GM21529 (cell line): ENCODE measurements at regions not wholly inside any gene's neighbourhood (a gene's known extent, or its start where the extent isn't known, plus 50 kb on each side); places are given as distances from the start of the nearest gene placed in this dataset.
"Not testable (repeated sequence)": the region's sequence is repeated elsewhere in the genome, so short reads cannot be mapped to it uniquely, and the experiment has no call there.

ENCODE experiments used
- ATAC-seq: cut with Tn5 transposase; IDR thresholded peaks from one replicate; pipeline ENCODE4 v1.9.1; 2021; ENCODE audit not compliant: unreplicated experiment

- no peak for ATAC-seq
Measured at GRCh38 chr6:72530750-72531149, 91.1 kb upstream of the KCNQ5 start.

- no peak for ATAC-seq
Measured at GRCh38 chr6:72533606-72534005, 88.3 kb upstream of the KCNQ5 start.

DNA sequence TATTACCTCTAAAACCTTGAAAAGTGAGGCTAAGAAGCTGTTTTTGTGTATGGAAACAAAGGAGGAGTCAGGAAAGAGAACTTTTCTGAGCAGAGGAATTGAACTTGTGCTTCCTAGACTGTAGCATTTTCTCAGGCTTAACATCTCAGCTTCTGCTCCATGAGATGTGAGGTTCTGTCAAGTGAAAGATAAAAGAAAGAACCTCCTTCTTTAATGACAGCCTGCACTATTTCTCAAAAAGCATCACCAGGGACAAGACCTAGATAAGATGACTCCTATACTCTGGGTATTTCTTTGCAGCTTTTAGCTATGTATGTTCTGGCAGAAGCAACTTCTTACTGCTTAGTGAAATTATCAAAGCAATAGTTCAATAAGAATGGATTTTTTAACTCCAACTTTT is 87.6 kb upstream of the KCNQ5 start:
- ATAC-seq, result no peak

DNA sequence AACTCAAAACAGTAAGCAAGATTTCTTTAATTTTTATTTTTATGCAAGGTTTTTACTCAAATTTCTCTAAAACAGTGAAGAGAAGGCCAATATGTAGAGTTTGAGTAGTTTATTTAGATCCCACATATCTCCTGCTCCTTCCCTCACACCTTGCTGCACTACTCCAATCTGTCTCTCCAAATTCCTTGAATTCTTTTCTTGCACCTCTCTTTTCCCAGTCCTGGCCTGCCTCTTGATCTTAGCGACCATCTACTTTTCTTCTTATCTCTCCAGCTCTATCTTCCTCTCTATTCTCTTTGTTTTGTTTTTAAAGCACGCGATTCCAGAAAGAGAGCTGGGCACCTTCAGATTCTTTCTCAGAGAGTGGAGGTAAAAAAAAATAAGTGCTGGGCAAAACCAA is 86.7 kb upstream of the KCNQ5 start:
- no peak for ATAC-seq

DNA sequence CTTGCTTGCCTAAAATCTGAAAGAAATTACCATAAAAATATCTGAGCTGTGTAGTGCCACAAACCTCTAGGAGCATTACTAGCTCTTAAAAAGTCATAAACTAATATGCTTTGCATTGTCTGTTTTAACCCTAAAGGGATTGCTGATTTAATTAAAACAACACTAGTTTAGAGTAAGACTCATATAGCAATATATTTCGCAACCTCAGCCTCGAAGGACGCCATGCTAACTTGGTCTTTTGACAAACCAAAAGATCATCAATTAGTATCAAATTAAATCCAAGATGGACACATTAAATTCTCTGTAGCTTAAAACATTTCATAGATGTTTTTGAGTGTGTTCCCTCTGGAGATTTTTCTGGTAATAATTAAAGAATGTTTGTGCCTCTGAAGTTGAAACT is 74.8 kb upstream of the KCNQ5 start:
- no peak for ATAC-seq

DNA sequence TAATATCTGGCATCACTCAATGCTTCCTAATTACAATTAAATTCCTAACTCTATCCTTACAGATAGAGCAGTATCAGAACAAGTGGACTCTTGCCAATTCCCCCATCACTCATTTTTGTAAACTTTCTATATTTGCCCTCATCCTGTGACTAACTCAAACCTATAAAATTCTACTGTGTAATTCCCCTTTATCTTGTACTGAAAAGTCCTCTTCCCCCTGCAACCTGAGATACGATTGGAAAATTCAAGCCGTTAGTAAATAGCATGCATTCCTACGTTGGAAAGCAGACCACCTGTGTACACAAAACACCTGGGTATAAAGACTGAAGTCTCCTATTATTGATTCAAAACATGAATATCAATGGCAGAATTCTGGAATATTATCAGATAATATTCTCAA is 70.4 kb upstream of the KCNQ5 start:
- ATAC-seq, result no peak

GRCh38 chr6:72552938-72553337 is 68.9 kb upstream of the KCNQ5 start:
- ATAC-seq, result no peak

DNA sequence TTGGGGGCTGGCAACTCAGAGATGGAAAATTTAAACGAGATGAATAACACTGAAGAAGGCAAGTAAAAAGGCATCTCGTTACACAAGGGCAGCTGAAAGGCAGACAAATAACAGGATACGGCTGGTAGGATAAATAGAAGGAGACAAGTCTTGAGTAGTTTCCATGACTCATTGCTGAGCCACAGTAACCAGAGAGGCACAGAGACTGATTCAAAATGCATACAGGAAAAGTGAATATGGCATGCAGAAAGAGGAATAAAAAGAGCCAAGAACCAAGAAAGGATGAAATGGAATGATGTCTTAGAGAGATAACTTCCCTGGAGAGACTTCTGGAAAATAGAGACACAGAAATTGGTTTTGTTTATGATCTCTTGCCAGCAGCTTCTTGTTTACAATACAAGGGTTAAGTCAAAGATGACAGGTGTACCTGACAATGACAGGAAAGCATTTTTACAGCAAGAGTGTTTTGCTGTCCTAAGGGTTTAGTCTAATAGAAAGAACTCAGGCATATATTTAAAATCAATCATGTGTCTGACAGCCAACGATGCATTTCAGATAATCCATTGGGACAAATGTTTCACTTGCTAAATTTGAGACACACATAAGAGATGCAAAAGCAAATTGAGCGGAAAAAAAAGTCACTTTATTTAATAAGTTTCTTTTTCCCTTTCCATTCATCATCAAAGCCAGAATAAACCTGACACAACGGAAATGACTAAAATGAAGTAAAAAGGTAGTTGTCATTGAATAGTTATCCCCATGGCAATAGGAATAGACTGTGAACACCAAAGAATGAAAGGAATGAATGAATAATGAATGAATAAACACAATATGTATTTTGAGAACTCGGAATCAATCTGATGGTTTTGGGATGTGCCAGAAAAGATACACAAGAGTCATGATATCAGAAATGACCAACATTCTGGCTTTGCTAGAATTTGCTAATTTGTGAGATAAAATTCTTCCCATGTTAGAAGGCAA is 68.0 kb upstream of the KCNQ5 start:
- ATAC-seq, result no peak

DNA sequence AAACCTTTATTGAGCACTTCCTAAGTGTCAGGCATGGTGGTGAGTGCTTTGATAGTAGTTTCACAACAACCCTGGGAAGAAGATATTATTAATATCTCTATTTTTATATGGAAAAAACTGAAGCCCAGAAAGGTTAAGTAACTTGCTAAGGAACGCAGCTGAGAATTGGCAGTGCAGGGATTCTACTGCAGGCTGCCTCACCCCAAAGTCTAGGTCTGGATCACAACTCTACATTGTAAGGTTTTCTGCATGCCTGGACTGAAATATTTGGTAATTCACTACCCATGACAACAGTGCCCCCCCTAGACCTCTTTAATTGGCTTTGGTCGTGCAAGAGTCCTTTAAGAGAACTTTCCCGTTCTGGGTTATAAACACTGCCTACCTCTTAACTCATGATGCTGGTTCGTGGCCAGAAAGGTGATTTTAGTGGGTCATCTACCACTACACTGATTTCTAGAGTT is 67.1 kb upstream of the KCNQ5 start:
- ATAC-seq, result no peak

- no peak for ATAC-seq
Measured at GRCh38 chr6:72559067-72559466, 62.8 kb upstream of the KCNQ5 start.

- no peak for ATAC-seq
Measured at GRCh38 chr6:72559555-72559954, 62.3 kb upstream of the KCNQ5 start.

DNA sequence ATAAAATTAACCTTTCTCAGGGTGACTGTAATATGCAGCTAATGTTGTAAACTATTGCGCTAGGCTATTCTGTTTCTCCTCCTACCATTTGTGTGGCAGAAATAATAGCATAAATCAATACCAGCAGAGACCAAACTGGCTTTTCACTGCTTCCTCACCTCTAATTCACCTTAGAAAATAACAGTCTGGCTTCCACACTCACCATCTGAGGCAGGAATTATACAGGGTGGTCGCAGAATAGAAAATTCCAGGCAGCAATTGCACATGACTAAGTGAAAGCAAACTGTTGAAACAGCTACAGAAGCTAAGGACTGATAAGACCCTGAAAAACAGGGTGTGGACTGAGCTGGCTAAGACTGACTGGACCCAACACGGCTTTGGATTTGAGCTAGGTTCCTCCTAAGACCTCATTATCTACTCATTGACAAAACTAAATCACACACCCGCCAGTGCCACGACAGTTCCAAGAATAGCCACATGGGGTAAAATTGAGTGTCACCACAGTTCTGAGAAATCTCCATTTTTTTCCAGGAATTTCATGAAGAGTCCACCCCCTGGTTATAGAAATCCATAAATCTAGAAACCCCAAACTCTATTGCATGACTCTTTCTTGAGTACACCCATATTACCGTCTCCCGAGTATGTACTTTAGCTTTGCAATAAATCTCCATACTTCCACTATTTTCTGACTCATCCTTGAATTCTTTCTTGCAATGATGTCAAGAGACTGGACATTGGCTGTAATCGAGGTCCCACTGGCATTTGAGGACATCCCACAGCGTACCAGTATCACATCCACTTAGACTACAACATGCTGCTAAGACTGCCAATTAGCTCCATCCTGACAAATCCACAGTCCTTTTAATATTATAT is 60.9 kb upstream of the KCNQ5 start:
- ATAC-seq, result no peak

DNA sequence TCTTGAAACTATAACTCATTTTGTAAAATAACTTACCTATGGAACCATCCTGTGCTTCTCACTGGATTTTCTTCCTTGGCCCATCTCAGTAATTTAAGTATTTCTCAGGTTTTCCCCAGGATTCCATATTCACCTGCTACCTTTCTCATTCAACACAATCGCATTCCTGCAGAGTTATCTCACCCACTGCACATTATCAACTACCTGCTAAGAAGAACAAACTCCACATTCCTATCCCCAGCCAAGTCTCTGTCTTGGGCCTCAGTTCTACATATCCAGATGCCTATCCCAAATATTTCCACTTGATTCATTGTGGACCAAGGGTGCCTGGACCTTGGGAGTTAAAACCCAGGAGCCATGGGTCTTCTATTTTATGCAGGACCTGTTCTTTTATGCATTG is 60.2 kb upstream of the KCNQ5 start:
- ATAC-seq, result no peak

DNA sequence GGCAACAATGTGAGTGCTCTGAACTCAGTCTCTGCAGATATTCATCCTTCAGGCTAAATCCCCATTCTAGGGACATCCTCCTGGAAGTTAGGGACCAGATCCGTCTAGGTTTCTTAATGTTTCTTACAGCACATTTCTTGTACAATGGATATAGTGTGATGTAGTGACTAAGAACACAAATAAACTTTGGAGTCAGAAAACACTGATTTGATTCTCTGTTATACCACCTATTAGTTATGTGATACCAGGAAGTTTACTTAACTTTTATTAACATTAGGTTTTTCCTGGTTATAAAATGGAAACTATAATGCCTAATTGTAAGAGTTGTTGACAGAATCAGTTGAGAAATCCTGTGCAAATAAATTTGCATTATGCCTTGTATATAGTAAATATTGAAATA is 57.6 kb upstream of the KCNQ5 start:
- ATAC-seq, result no peak

DNA sequence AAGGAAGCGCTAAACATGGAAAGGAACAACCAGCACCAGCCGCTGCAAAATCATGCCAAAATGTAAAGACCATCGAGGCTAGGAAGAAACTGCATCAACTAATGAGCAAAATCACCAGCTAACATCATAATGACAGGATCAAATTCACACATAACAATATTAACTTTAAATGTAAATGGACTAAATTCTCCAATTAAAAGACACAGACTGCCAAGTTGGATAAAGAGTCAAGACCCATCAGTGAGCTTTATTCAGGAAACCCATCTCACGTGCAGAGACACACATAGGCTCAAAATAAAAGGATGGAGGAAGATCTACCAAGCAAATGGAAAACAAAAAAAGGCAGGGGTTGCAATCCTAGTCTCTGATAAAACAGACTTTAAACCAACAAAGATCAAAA is 49.9 kb upstream of the KCNQ5 start:
- ATAC-seq, result not testable (repeated sequence)
